ENCODE measurements at regions not wholly inside any gene's neighbourhood (a gene's known extent, or its start where the extent isn't known, plus 50 kb on each side); places are given as distances from the start of the nearest gene placed in this dataset.

DNA sequence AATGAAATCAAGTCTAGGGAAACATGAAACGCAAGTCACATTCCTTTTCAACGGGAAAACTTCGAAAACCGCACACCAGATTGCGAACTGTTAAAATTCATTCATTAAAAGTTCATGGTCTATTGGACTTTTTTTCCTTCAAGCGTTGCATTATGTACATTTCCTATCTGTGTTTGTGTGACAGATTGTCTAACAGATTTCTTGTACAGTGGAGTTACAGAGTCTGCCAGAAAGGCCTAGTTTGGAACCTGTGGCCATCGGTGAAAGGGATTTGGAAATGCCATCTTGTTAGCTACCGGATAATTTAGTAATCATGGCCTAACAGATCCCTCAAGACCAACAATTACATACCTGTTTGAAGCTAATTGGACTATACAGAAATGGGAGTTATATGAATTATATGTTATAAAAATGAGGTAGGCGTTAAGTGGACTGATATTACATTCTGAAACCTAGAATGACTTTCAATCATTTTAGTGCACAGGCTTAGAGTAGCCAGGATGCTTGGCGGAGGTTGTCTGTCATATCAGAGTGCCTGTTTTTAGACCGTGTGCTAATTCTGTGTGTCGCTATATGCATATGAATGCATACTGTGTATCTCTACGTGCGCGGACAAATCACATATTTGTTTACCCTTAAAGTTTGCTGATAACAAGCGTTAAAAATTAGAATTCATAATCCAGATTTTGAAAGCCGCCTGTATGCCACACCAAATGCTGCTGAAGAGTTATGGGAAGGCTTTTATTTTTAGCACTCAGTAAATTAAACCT lies 885.4 kb upstream of the RBFOX1 start:
- TF ChIP-seq POLR2A (IDR thresholded peaks at IDR 0.05) = no peak
- TF ChIP-seq, protein P1, sequence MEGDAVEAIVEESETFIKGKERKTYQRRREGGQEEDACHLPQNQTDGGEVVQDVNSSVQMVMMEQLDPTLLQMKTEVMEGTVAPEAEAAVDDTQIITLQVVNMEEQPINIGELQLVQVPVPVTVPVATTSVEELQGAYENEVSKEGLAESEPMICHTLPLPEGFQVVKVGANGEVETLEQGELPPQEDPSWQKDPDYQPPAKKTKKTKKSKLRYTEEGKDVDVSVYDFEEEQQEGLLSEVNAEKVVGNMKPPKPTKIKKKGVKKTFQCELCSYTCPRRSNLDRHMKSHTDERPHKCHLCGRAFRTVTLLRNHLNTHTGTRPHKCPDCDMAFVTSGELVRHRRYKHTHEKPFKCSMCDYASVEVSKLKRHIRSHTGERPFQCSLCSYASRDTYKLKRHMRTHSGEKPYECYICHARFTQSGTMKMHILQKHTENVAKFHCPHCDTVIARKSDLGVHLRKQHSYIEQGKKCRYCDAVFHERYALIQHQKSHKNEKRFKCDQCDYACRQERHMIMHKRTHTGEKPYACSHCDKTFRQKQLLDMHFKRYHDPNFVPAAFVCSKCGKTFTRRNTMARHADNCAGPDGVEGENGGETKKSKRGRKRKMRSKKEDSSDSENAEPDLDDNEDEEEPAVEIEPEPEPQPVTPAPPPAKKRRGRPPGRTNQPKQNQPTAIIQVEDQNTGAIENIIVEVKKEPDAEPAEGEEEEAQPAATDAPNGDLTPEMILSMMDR (IDR thresholded peaks at IDR 0.05) = no peak
- Histone ChIP-seq H3K27ac (no peak overlapping the region), H3K4me3 (no peak overlapping the region), H3K36me3 (no peaks in the 10 kb centered on the region), H3K27me3 (no peaks in the 10 kb centered on the region), H3K9me3 (no peaks in the 10 kb centered on the region), H3K4me1 (no peaks in the 10 kb centered on the region)
- ATAC-seq (no peak), DNase-seq (no peak)
- intact Hi-C loops (cut with DNase I) = no loop called here
- 87 to 90% (median 89%) methylated on average over 17 of the region's 17 CpGs for WGBS, 4 donors

DNA sequence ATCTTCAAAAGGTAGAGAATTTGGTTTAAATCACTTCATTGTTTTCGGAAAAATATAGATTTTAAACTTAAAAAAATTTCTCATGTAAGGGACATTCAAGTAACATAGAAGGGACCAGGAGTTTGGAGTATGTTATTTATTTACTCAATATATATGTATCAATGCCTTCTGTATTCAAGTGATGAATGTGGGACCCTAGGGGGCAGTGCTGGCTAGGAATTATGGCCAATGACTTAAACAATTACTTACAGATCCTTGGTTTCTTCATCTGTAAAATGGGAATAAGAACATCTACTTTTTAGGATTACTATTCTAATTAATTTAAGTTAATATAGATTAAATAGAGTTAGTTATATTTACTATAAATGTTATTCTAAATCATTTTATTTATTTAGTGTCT lies 886.3 kb upstream of the RBFOX1 start:
- no peak for DNase-seq
- H3K4me3 ChIP-seq = no peak overlapping the region
- no peak for ATAC-seq
- WGBS, 4 donors = 81 to 83% (median 81%) methylated on average over 1 of the region's 1 CpG
- intact Hi-C loops (cut with DNase I) = no loop called here
- no peak overlapping the region for H3K27ac ChIP-seq
- H3K4me1 ChIP-seq = no peaks in the 10 kb centered on the region
- TF ChIP-seq, protein P1 (IDR thresholded peaks at IDR 0.05) = no peak
- no peak for TF ChIP-seq POLR2A (IDR thresholded peaks at IDR 0.05)
- no peaks in the 10 kb centered on the region for H3K27me3 ChIP-seq
- H3K9me3 ChIP-seq = no peaks in the 10 kb centered on the region
- no peaks in the 10 kb centered on the region for H3K36me3 ChIP-seq

DNA sequence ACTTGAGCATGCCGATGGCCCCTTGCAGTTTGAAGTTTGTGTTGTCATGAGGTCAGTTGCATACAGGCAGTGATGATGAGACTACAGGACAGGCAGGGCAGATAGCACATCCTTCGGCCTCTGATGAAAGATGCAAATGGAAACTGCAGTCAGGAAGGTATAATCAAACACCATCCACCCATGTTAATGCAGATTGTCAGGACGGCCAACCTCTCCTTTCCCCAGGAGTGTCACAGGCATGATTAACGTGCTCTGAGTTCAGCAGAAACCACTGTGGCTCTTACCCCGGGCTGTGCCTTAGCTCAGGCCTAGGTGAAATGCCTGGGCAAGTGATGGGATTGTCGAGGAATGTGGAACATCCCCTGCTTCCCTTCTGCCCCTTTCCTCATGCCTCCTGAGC lies 893.5 kb upstream of the RBFOX1 start:
- Histone ChIP-seq H3K4me3 (no peak overlapping the region), H3K36me3 (no peaks in the 10 kb centered on the region), H3K27ac (no peak overlapping the region), H3K4me1 (no peaks in the 10 kb centered on the region), H3K27me3 (no peaks in the 10 kb centered on the region), H3K9me3 (no peaks in the 10 kb centered on the region)
- no peak for DNase-seq
- TF ChIP-seq, protein P1 (IDR thresholded peaks at IDR 0.05) = no peak
- no peak for TF ChIP-seq POLR2A (IDR thresholded peaks at IDR 0.05)
- 45 to 66% (median 58%) methylated on average over 6 of the region's 6 CpGs for WGBS, 4 donors
- no peak for ATAC-seq
- intact Hi-C loops (cut with DNase I) = no loop called here

DNA sequence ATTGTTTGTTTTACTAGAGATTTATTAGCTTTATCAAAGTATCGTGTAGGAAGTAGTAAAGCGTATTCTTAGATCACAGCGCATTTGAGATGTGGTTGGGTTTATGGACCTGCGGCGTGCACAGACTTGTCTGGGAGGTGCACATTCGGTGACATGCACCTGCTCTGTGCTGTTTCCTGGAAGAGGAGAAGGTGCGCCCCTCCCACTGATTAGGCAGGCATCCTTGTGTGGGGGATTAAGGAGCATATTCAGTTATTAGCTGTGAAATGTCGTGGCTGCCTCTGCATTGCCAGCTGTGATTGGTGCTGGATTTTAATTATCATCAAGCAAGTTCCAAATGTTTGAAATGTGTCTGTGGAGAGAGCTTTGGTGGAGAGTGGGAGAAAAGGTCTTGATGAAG lies 903.8 kb upstream of the RBFOX1 start:
- 83 to 85% (median 84%) methylated on average over 8 of the region's 8 CpGs for WGBS, 4 donors
- Histone ChIP-seq H3K27ac (no peak overlapping the region), H3K4me3 (no peak overlapping the region), H3K4me1 (no peaks in the 10 kb centered on the region), H3K36me3 (no peaks in the 10 kb centered on the region), H3K27me3 (no peaks in the 10 kb centered on the region), H3K9me3 (no peaks in the 10 kb centered on the region)
- ATAC-seq = no peak
- TF ChIP-seq POLR2A (IDR thresholded peaks at IDR 0.05) = no peak
- TF ChIP-seq, protein P1 (IDR thresholded peaks at IDR 0.05) = no peak
- no peak for DNase-seq
- intact Hi-C loops (cut with DNase I) = no loop called here

All from heart left ventricle (tissue), 16 donors.